Endothelial cell of umbilical vein (primary cell): ENCODE measurements at regions not wholly inside any gene's neighbourhood (a gene's known extent, or its start where the extent isn't known, plus 50 kb on each side); places are given as distances from the start of the nearest gene placed in this dataset.

Source experiments
- BruUV-seq: library from RNA; stranded (reverse); fragments of 400-500 nt; replicated peaks from 2 replicates; lab custom pipeline; 2021; lab: Mats Ljungman, UMichigan
- CTCF ChIA-PET: fragments of 300-600, 350-600 bp; sonication (Branson Sonifier 250); formaldehyde crosslinking; loops from one replicate; lab custom pipeline; 2021; ENCODE audit warnings: antibody characterized with exemption, inconsistent platforms; lab: Charles Lee
- POLR2A ChIA-PET: fragments of 300-600, 350-600 bp; sonication (Branson Sonifier 250); formaldehyde crosslinking; loops from one replicate; lab custom pipeline; 2021; ENCODE audit warnings: antibody characterized with exemption, inconsistent platforms; lab: Charles Lee
- DNase-seq: peaks from one replicate; pipeline ENCODE4 v3.0.0-alpha.2; 2011; ENCODE audit warnings: low read depth, low spot score
- FAIRE-seq: peaks from 2 replicates; lab custom pipeline; 2011; peaks lifted over from hg19 to GRCh38; lab: Jason Lieb, UNC
- H2AFZ ChIP-seq: 2 replicates; pipeline ENCODE4 v1.6.0; 2012; ENCODE audit warnings: low read depth, low read length, control low read depth, inconsistent platforms
- H3K27ac ChIP-seq: 2 replicates; pipeline ENCODE4 v1.5.1; 2011; ENCODE audit warnings: low read depth, mild to moderate bottlenecking, control low read depth, low read length, moderate library complexity; ENCODE audit not compliant: insufficient read depth
- H3K27me3 ChIP-seq, 2 experiments: 2 replicates each; pipeline versions ENCODE4 v1.6.0 to v1.6.1; 2011; ENCODE audit warnings: low read length in 2 of 2, mixed read lengths in 1 of 2; ENCODE audit not compliant: control insufficient read depth in 2 of 2, insufficient read depth in 2 of 2
- H3K36me3 ChIP-seq, 2 experiments: 2 replicates in 1 of 2; 3 replicates in 1 of 2; pipeline ENCODE4 v1.5.1; 2011; ENCODE audit warnings: low read length in 2 of 2, mild to moderate bottlenecking in 1 of 2, moderate library complexity in 1 of 2; ENCODE audit not compliant: control insufficient read depth in 2 of 2, insufficient read depth in 2 of 2; ENCODE audit errors: extremely low read depth in 1 of 2
- H3K4me1 ChIP-seq: 3 replicates; pipeline ENCODE4 v1.5.1; 2011; ENCODE audit warnings: mild to moderate bottlenecking, low read length; ENCODE audit not compliant: control insufficient read depth, insufficient read depth; ENCODE audit errors: extremely low read depth
- H3K4me2 ChIP-seq: 2 replicates; pipeline ENCODE4 v1.6.1; 2011; ENCODE audit warnings: low read length, control low read depth, mixed read lengths; ENCODE audit not compliant: insufficient read depth
- H3K4me3 ChIP-seq, 3 experiments: fragments of 200-600 bp in 1 of 3; sonication (generic), shearing (Covaris generic) in 1 of 3; replicated peaks in 1 of 3; 2 replicates each; pipeline ENCODE4 v1.5.1; 2011 to 2016; ENCODE audit warnings: control low read depth in 3 of 3, low read length in 3 of 3, mild to moderate bottlenecking in 2 of 3, inconsistent platforms in 1 of 3, low read depth in 1 of 3, moderate library complexity in 1 of 3; ENCODE audit not compliant: insufficient read depth in 1 of 3
- H3K79me2 ChIP-seq: 2 replicates; pipeline ENCODE4 v1.6.0; 2012; ENCODE audit warnings: low read length, inconsistent platforms; ENCODE audit not compliant: control insufficient read depth, insufficient read depth
- H3K9ac ChIP-seq: replicated peaks from 2 replicates; pipeline ENCODE3; 2011; ENCODE audit warnings: low read length, control low read depth; ENCODE audit not compliant: insufficient read depth; ENCODE audit errors: extremely low read depth
- H3K9me1 ChIP-seq: replicated peaks from 3 replicates; pipeline ENCODE4 v1.6.0; 2011; ENCODE audit warnings: mild to moderate bottlenecking, low read length; ENCODE audit not compliant: control insufficient read depth, insufficient read depth; ENCODE audit errors: extremely low read depth
- H3K9me3 ChIP-seq: replicated peaks from 2 replicates; pipeline ENCODE4 v1.5.1; 2012; ENCODE audit warnings: low read length, inconsistent platforms; ENCODE audit not compliant: control insufficient read depth, insufficient read depth
- H4K20me1 ChIP-seq: replicated peaks from 2 replicates; pipeline ENCODE3; 2011; ENCODE audit warnings: mild to moderate bottlenecking, low read length; ENCODE audit not compliant: control insufficient read depth, insufficient read depth; ENCODE audit errors: extremely low read depth
- CTCF ChIP-seq, 2 donors: IDR thresholded peaks; 1 replicate in 1 of 2; 2 replicates in 1 of 2; pipeline ENCODE4 v1.5.1; 2011; ENCODE audit warnings: low read length in 2 of 2, mild to moderate bottlenecking in 2 of 2, moderate library complexity in 2 of 2, control low read depth in 1 of 2, inconsistent platforms in 1 of 2, low read depth in 1 of 2; ENCODE audit not compliant: insufficient read depth in 1 of 2; ENCODE audit errors: extremely low read depth in 1 of 2
- EZH2 ChIP-seq: IDR thresholded peaks from 2 replicates; pipeline ENCODE4 v1.6.1; 2012; ENCODE audit warnings: borderline replicate concordance, low read depth, mild to moderate bottlenecking, moderate library complexity, low read length, inconsistent platforms; ENCODE audit not compliant: severe bottlenecking
- FOS ChIP-seq: IDR thresholded peaks from 2 replicates; pipeline ENCODE4 v1.6.1; 2011; ENCODE audit warnings: mild to moderate bottlenecking, low read length, moderate library complexity, borderline replicate concordance; ENCODE audit not compliant: insufficient read depth
- GATA2 ChIP-seq: IDR thresholded peaks from 2 replicates; pipeline ENCODE4 v1.7.0; 2011; ENCODE audit warnings: low read depth, mild to moderate bottlenecking, moderate library complexity, mixed read lengths, low read length; ENCODE audit not compliant: insufficient read length, insufficient read depth
- JUN ChIP-seq: IDR thresholded peaks from 2 replicates; pipeline ENCODE4 v1.6.1; 2011; ENCODE audit warnings: borderline replicate concordance, low read depth; ENCODE audit not compliant: insufficient read length, insufficient read depth
- MYC ChIP-seq: IDR thresholded peaks from one replicate; pipeline ENCODE4 v1.6.1; 2011; ENCODE audit warnings: mild to moderate bottlenecking, low read depth, low read length
- POLR2A ChIP-seq: IDR thresholded peaks from 2 replicates; pipeline ENCODE4 v1.6.1; 2012; ENCODE audit warnings: low read depth, mild to moderate bottlenecking, control low read depth, low read length
- POLR2AphosphoS5 ChIP-seq: IDR thresholded peaks from 2 replicates; pipeline ENCODE4 v1.6.1; 2012; ENCODE audit warnings: low read depth, mild to moderate bottlenecking, control low read depth, low read length, moderate library complexity; ENCODE audit not compliant: insufficient read depth
- dilution Hi-C: fragments of 300-500 bp; cut with MboI; formaldehyde crosslinking; loops from one replicate; pipeline ENCODE4 v1.15.0; 2019; ENCODE audit warnings: low sequenced_read_pairs; ENCODE audit not compliant: extremely low pct_ligation_motif_present
- intact Hi-C: fragments of 100-400 bp; cut with micrococcal nuclease; formaldehyde crosslinking; loops from one replicate; pipeline ENCODE4 v1.10.0; 2022
- TF ChIP-seq, protein P1 (sequence below): IDR thresholded peaks from 2 replicates; pipeline ENCODE4 v1.6.1; 2011; ENCODE audit not compliant: insufficient read depth, insufficient read length

GRCh38 chr2:15772681-15773080 is 167.7 kb upstream of the MYCN start:
- no peaks in the 10 kb centered on the region for H3K9me3 ChIP-seq
- FAIRE-seq (no peak), DNase-seq (no peak)
- TF ChIP-seq EZH2, result no peak
- TF ChIP-seq FOS, result no peak
- no peak for TF ChIP-seq MYC
- TF ChIP-seq CTCF (IDR thresholded peaks at IDR 0.05; ENCODE audit: extremely low read depth in 1 of 2, insufficient read depth in 1 of 2, low read depth in 1 of 2, low read length in 2 of 2), result no peak
- no peak for TF ChIP-seq GATA2
- no peaks in the 10 kb centered on the region for H3K4me1 ChIP-seq
- no peaks in the 10 kb centered on the region for H3K79me2 ChIP-seq
- H3K9ac ChIP-seq, result no peak overlapping the region
- H3K27me3 ChIP-seq, result peaks cover 0 to 2% of the 10 kb centered on the region in 2 experiments
- intact Hi-C loops, result no loop called here
- no peaks in the 10 kb centered on the region for H3K36me3 ChIP-seq
- H3K9me1 ChIP-seq, result no peaks in the 10 kb centered on the region
- dilution Hi-C loops, result no loop called here
- no peak overlapping the region for H2AFZ ChIP-seq
- CTCF ChIA-PET, result no interaction called here
- POLR2A ChIA-PET, result no interaction called here
- no peak overlapping the region for H3K27ac ChIP-seq
- no peaks in the 10 kb centered on the region for H4K20me1 ChIP-seq
- no TSS peak for BruUV-seq
- H3K4me3 ChIP-seq, result no peak overlapping the region
- no peak overlapping the region for H3K4me2 ChIP-seq

GRCh38 chr2:15773204-15773603 is 167.1 kb upstream of the MYCN start:
- FAIRE-seq (peak; percentile 21), DNase-seq (no peak)
- Histone ChIP-seq H3K27ac (no peak overlapping the region), H4K20me1 (no peaks in the 10 kb centered on the region), H3K9ac (no peak overlapping the region), H3K4me3 (no peak overlapping the region), H3K9me1 (no peaks in the 10 kb centered on the region), H3K27me3 (peaks cover 0 to 2% of the 10 kb centered on the region in 2 experiments), H3K9me3 (no peaks in the 10 kb centered on the region), H3K4me1 (no peaks in the 10 kb centered on the region), H3K79me2 (no peaks in the 10 kb centered on the region), H3K4me2 (no peak overlapping the region), H2AFZ (no peak overlapping the region), H3K36me3 (no peaks in the 10 kb centered on the region)
- intact Hi-C loops (no loop called here), dilution Hi-C loops (no loop called here)
- ChIA-PET CTCF (no interaction called here), POLR2A (no interaction called here)
- TF ChIP-seq MYC (no peak), CTCF (IDR thresholded peaks at IDR 0.05; ENCODE audit: extremely low read depth in 1 of 2, insufficient read depth in 1 of 2, low read depth in 1 of 2, low read length in 2 of 2) (no peak), FOS (no peak), EZH2 (no peak), GATA2 (no peak), JUN (no peak), POLR2A (no peak), POLR2AphosphoS5 (no peak)
- TF ChIP-seq, protein P1, sequence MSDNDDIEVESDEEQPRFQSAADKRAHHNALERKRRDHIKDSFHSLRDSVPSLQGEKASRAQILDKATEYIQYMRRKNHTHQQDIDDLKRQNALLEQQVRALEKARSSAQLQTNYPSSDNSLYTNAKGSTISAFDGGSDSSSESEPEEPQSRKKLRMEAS, result no peak
- BruUV-seq, result no TSS peak
